ENCODE measurements at regions not wholly inside any gene's neighbourhood (a gene's known extent, or its start where the extent isn't known, plus 50 kb on each side); places are given as distances from the start of the nearest gene placed in this dataset.

DNA sequence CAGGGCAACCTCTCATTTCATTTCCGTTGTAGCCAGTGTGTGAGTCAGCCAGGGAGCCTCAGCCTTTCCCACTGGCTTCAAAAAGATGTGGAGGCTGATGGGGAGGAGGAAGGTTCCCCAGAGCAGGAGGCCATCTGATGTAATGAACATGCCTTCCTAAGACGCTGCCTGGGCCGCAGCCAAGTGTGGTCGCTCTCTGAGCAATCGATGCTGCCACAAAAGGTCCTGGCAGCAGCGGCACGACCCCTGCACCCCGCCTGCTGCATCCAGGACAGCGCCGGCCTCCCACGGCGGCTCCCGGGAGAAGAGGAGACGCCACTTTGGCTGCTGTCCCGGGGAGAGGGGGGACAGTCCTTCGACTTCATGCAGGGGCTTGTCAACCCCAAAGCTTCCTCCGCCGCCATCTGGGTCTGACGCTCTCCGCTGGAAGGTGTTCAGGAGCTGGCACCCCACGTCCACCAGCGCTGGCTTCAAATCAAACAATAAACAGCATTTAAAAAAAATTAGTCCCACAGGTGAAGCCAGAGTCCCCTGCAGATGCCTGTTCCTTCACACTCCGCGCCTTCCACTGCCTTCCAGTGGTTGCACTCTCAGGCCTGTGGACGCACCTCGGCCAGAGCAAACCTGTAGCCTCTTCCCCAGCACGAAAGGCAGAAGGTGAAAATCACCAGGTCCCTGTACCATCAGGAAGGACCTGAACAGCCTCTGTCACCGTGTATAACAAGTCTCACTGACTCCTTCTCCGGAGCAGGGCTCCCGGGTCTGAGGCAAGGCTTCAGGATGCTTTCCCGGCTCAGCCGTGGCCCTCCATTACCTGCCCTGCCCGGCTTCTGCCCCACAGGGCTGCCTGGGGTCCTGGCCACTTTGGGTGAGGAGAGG lies 930.7 kb downstream of the BRD1 start:
- TF ChIP-seq, protein P1, sequence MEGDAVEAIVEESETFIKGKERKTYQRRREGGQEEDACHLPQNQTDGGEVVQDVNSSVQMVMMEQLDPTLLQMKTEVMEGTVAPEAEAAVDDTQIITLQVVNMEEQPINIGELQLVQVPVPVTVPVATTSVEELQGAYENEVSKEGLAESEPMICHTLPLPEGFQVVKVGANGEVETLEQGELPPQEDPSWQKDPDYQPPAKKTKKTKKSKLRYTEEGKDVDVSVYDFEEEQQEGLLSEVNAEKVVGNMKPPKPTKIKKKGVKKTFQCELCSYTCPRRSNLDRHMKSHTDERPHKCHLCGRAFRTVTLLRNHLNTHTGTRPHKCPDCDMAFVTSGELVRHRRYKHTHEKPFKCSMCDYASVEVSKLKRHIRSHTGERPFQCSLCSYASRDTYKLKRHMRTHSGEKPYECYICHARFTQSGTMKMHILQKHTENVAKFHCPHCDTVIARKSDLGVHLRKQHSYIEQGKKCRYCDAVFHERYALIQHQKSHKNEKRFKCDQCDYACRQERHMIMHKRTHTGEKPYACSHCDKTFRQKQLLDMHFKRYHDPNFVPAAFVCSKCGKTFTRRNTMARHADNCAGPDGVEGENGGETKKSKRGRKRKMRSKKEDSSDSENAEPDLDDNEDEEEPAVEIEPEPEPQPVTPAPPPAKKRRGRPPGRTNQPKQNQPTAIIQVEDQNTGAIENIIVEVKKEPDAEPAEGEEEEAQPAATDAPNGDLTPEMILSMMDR (IDR thresholded peaks at IDR 0.05): no peak
- no peak for TF ChIP-seq ZFX (IDR thresholded peaks at IDR 0.05; ENCODE audit: borderline replicate concordance)
